Effector memory CD8-positive, alpha-beta T cell (primary cell): ENCODE measurements at regions not wholly inside any gene's neighbourhood (a gene's known extent, or its start where the extent isn't known, plus 50 kb on each side); places are given as distances from the start of the nearest gene placed in this dataset.

Experiments
- ATAC-seq: fragments of 150-1000 bp; cut with Tn5 transposase; replicated peaks from 2 replicates; pipeline ENCODE4 v1.10.0; 2021; ENCODE audit warnings: mild to moderate bottlenecking, moderate library complexity
- DNase-seq, 3 experiments: peaks; one replicate each; pipeline ENCODE4 v3.0.0; 2021
- H3K27ac Mint-ChIP-seq, 2 donors: one replicate each; pipeline ENCODE4 v1.8.0; 2022; ENCODE audit warnings: mild to moderate bottlenecking in 2 of 2, mixed read lengths in 2 of 2, moderate library complexity in 2 of 2
- H3K27me3 Mint-ChIP-seq, 2 donors: one replicate each; pipeline ENCODE4 v1.8.0; 2022; ENCODE audit warnings: mixed read lengths in 2 of 2
- H3K36me3 Mint-ChIP-seq: one replicate; pipeline ENCODE4 v1.8.0; 2022; ENCODE audit warnings: mild to moderate bottlenecking, moderate library complexity, mixed read lengths; ENCODE audit not compliant: insufficient read depth
- H3K4me1 Mint-ChIP-seq, 2 donors: one replicate each; pipeline ENCODE4 v1.8.0; 2022; ENCODE audit warnings: low read depth in 2 of 2, mixed read lengths in 2 of 2
- H3K4me3 Mint-ChIP-seq, 2 donors: one replicate each; pipeline ENCODE4 v1.8.0; 2022; ENCODE audit warnings: mild to moderate bottlenecking in 2 of 2, mixed read lengths in 2 of 2, moderate library complexity in 2 of 2
- H3K9me3 Mint-ChIP-seq, 2 donors: one replicate each; pipeline ENCODE4 v1.8.0; 2022; ENCODE audit warnings: mixed read lengths in 2 of 2

- ATAC-seq: no peak
Measured at GRCh38 chr4:148527571-148527970, 85.4 kb upstream of the NR3C2 start.

GRCh38 chr4:148522995-148523394 is 80.8 kb upstream of the NR3C2 start:
- DNase-seq: no peak
- no peak for ATAC-seq
- Mint-ChIP-seq H3K27ac (no peak overlapping the region), H3K4me3 (no peak overlapping the region), H3K4me1 (no peaks in the 10 kb centered on the region), H3K36me3 (peaks cover 2% of the 10 kb centered on the region), H3K9me3 (peaks cover 0 to 9% of the 10 kb centered on the region in 2 donors), H3K27me3 (peaks cover 20 to 31% of the 10 kb centered on the region in 2 donors)

More at GRCh38 chr4:148527571-148527970, 85.4 kb upstream of the NR3C2 start:
- Mint-ChIP-seq H3K9me3 (peaks cover 0 to 5% of the 10 kb centered on the region in 2 donors), H3K4me1 (no peaks in the 10 kb centered on the region), H3K4me3 (no peak overlapping the region), H3K36me3 (no peaks in the 10 kb centered on the region), H3K27me3 (peaks cover 0 to 7% of the 10 kb centered on the region in 2 donors), H3K27ac (no peak overlapping the region)
- no peak for DNase-seq

- Mint-ChIP-seq H3K4me1 (no peaks in the 10 kb centered on the region), H3K27me3 (peaks cover 9 to 19% of the 10 kb centered on the region in 2 donors), H3K27ac (no peak overlapping the region), H3K36me3 (peaks cover 2% of the 10 kb centered on the region), H3K4me3 (no peak overlapping the region), H3K9me3 (peaks cover 0 to 7% of the 10 kb centered on the region in 2 donors)
- DNase-seq (no peak), ATAC-seq (no peak)
Measured at GRCh38 chr4:148515248-148515647, 73.0 kb upstream of the NR3C2 start.

- Mint-ChIP-seq H3K4me1 (no peaks in the 10 kb centered on the region), H3K9me3 (peaks cover 0 to 7% of the 10 kb centered on the region in 2 donors), H3K27me3 (peaks cover 7 to 14% of the 10 kb centered on the region in 2 donors), H3K4me3 (no peak overlapping the region), H3K36me3 (peaks cover 2% of the 10 kb centered on the region), H3K27ac (no peak overlapping the region)
- DNase-seq: no peak
- ATAC-seq: no peak
Measured at GRCh38 chr4:148514581-148514980, 72.4 kb upstream of the NR3C2 start.

GRCh38 chr4:148514041-148514440 is 71.8 kb upstream of the NR3C2 start:
- peaks cover 1% of the 10 kb centered on the region for H3K36me3 Mint-ChIP-seq
- no peak for ATAC-seq
- peaks cover 0 to 5% of the 10 kb centered on the region in 2 donors for H3K9me3 Mint-ChIP-seq
- DNase-seq: no peak
- no peak overlapping the region for H3K4me3 Mint-ChIP-seq
- H3K4me1 Mint-ChIP-seq: no peaks in the 10 kb centered on the region
- H3K27me3 Mint-ChIP-seq: peaks cover 2 to 9% of the 10 kb centered on the region in 2 donors
- H3K27ac Mint-ChIP-seq: no peak overlapping the region

- peaks cover 0 to 6% of the 10 kb centered on the region in 2 donors for H3K9me3 Mint-ChIP-seq
- ATAC-seq: no peak
Measured at GRCh38 chr4:148510211-148510610, 68.0 kb upstream of the NR3C2 start.

GRCh38 chr4:148503681-148504080 is 61.5 kb upstream of the NR3C2 start:
- H3K4me1 Mint-ChIP-seq: no peaks in the 10 kb centered on the region
- DNase-seq: no peak
- no peak overlapping the region for H3K4me3 Mint-ChIP-seq
- peaks cover 8 to 9% of the 10 kb centered on the region in 2 donors for H3K27me3 Mint-ChIP-seq
- ATAC-seq: no peak
- H3K9me3 Mint-ChIP-seq: peaks cover 0 to 6% of the 10 kb centered on the region in 2 donors
- no peaks in the 10 kb centered on the region for H3K36me3 Mint-ChIP-seq
- H3K27ac Mint-ChIP-seq: no peak overlapping the region

More at GRCh38 chr4:148510211-148510610, 68.0 kb upstream of the NR3C2 start:
- Mint-ChIP-seq H3K27me3 (peaks cover 0 to 4% of the 10 kb centered on the region in 2 donors), H3K27ac (no peak overlapping the region), H3K36me3 (no peaks in the 10 kb centered on the region), H3K4me3 (no peak overlapping the region), H3K4me1 (no peaks in the 10 kb centered on the region)
- DNase-seq: no peak

- DNase-seq (no peak), ATAC-seq (no peak)
- Mint-ChIP-seq H3K27ac (no peak overlapping the region), H3K9me3 (no peaks in the 10 kb centered on the region), H3K4me3 (no peak overlapping the region), H3K27me3 (peaks cover 8 to 9% of the 10 kb centered on the region in 2 donors), H3K36me3 (no peaks in the 10 kb centered on the region), H3K4me1 (no peaks in the 10 kb centered on the region)
Measured at GRCh38 chr4:148497258-148497657, 55.0 kb upstream of the NR3C2 start.

- Mint-ChIP-seq H3K27ac (no peak overlapping the region), H3K36me3 (no peaks in the 10 kb centered on the region), H3K4me1 (no peaks in the 10 kb centered on the region), H3K27me3 (no peaks in the 10 kb centered on the region), H3K9me3 (no peaks in the 10 kb centered on the region), H3K4me3 (no peak overlapping the region)
- DNase-seq (no peak), ATAC-seq (no peak)
Measured at GRCh38 chr4:148495463-148495862, 53.2 kb upstream of the NR3C2 start.
